Osteoblast (primary cell): ENCODE measurements at regions not wholly inside any gene's neighbourhood (a gene's known extent, or its start where the extent isn't known, plus 50 kb on each side); places are given as distances from the start of the nearest gene placed in this dataset.
A peak's percentile ranks its signal among the peaks of the same experiment; 100 is the strongest.

Source experiments
- DNase-seq: peaks from one replicate; pipeline ENCODE4 v3.0.0; 2011; ENCODE audit warnings: low spot score, mixed read lengths; ENCODE audit not compliant: insufficient read length; ENCODE audit errors: missing footprints
- H2AFZ ChIP-seq: 2 replicates; pipeline ENCODE4 v1.6.0; 2011; ENCODE audit warnings: mild to moderate bottlenecking, low read length
- H3K27ac ChIP-seq: 2 replicates; pipeline ENCODE4 v1.5.1; 2011; ENCODE audit warnings: mild to moderate bottlenecking, low read depth, low read length, moderate library complexity
- H3K27me3 ChIP-seq: 2 replicates; pipeline ENCODE4 v1.6.0; 2012; ENCODE audit warnings: mild to moderate bottlenecking, control low read depth, inconsistent platforms, low read length, moderate library complexity; ENCODE audit not compliant: insufficient read depth
- H3K36me3 ChIP-seq: 2 replicates; pipeline ENCODE4 v1.5.1; 2011; ENCODE audit warnings: mild to moderate bottlenecking, low read length, control low read depth, moderate library complexity; ENCODE audit not compliant: insufficient read depth
- H3K4me1 ChIP-seq: 2 replicates; pipeline ENCODE4 v1.5.1; 2011; ENCODE audit warnings: mild to moderate bottlenecking, low read length, control low read depth, moderate library complexity; ENCODE audit not compliant: insufficient read depth
- H3K4me2 ChIP-seq: 2 replicates; pipeline ENCODE4 v1.6.0; 2011; ENCODE audit warnings: mild to moderate bottlenecking, low read length; ENCODE audit not compliant: insufficient read depth
- H3K4me3 ChIP-seq: fragments of 200-600 bp; sonication (generic); 3 replicates; pipeline ENCODE4 v1.5.1; 2012; ENCODE audit warnings: mild to moderate bottlenecking, low read length, inconsistent platforms; ENCODE audit not compliant: insufficient read depth
- H3K79me2 ChIP-seq: 2 replicates; pipeline ENCODE4 v1.6.0; 2012; ENCODE audit warnings: mild to moderate bottlenecking, low read length, control low read depth, inconsistent platforms; ENCODE audit not compliant: insufficient read depth
- H3K9me3 ChIP-seq: 2 replicates; pipeline ENCODE4 v1.5.1; 2011; ENCODE audit warnings: low read depth, low read length, control low read depth
- H4K20me1 ChIP-seq: 2 replicates; pipeline ENCODE4 v1.6.0; 2012; ENCODE audit warnings: mild to moderate bottlenecking, low read length, control low read depth; ENCODE audit not compliant: insufficient read depth
- TF ChIP-seq, protein P1 (sequence below): IDR thresholded peaks from 2 replicates; pipeline ENCODE4 v1.5.1; 2011; ENCODE audit warnings: mild to moderate bottlenecking, low read depth, low read length, moderate library complexity; ENCODE audit errors: extremely low read depth

- Histone ChIP-seq H3K4me1 (peaks cover 17% of the 10 kb centered on the region), H3K9me3 (no peaks in the 10 kb centered on the region), H2AFZ (no peak overlapping the region), H4K20me1 (no peaks in the 10 kb centered on the region), H3K27me3 (no peaks in the 10 kb centered on the region), H3K79me2 (no peaks in the 10 kb centered on the region), H3K4me2 (no peak overlapping the region), H3K27ac (no peak overlapping the region), H3K36me3 (no peaks in the 10 kb centered on the region), H3K4me3 (no peak overlapping the region)
- TF ChIP-seq, protein P1, sequence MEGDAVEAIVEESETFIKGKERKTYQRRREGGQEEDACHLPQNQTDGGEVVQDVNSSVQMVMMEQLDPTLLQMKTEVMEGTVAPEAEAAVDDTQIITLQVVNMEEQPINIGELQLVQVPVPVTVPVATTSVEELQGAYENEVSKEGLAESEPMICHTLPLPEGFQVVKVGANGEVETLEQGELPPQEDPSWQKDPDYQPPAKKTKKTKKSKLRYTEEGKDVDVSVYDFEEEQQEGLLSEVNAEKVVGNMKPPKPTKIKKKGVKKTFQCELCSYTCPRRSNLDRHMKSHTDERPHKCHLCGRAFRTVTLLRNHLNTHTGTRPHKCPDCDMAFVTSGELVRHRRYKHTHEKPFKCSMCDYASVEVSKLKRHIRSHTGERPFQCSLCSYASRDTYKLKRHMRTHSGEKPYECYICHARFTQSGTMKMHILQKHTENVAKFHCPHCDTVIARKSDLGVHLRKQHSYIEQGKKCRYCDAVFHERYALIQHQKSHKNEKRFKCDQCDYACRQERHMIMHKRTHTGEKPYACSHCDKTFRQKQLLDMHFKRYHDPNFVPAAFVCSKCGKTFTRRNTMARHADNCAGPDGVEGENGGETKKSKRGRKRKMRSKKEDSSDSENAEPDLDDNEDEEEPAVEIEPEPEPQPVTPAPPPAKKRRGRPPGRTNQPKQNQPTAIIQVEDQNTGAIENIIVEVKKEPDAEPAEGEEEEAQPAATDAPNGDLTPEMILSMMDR: no peak
- no peak for DNase-seq
Observed at GRCh38 chr5:81820863-81821262, 70.0 kb upstream of the SSBP2 start.

GRCh38 chr5:81820318-81820636, 69.4 kb upstream of the SSBP2 start:
- Histone ChIP-seq H3K79me2 (no peaks in the 10 kb centered on the region), H4K20me1 (no peaks in the 10 kb centered on the region), H2AFZ (no peak overlapping the region), H3K36me3 (no peaks in the 10 kb centered on the region), H3K4me1 (peaks cover 12% of the 10 kb centered on the region), H3K4me2 (no peak overlapping the region), H3K9me3 (no peaks in the 10 kb centered on the region), H3K27ac (no peak overlapping the region), H3K4me3 (no peak overlapping the region), H3K27me3 (no peaks in the 10 kb centered on the region)
- TF ChIP-seq, protein P1: no peak
- no peak for DNase-seq

- Histone ChIP-seq H3K4me2 (no peak overlapping the region), H3K4me3 (no peak overlapping the region), H3K36me3 (no peaks in the 10 kb centered on the region), H3K27me3 (no peaks in the 10 kb centered on the region), H3K79me2 (no peaks in the 10 kb centered on the region), H4K20me1 (no peaks in the 10 kb centered on the region), H2AFZ (peak overlapping the region; percentile 44), H3K9me3 (no peaks in the 10 kb centered on the region), H3K27ac (no peak overlapping the region), H3K4me1 (peaks cover 7% of the 10 kb centered on the region)
- peak; percentile 88 for DNase-seq
- TF ChIP-seq, protein P1: no peak
Observed at GRCh38 chr5:81819556-81820317, 68.8 kb upstream of the SSBP2 start.

DNA sequence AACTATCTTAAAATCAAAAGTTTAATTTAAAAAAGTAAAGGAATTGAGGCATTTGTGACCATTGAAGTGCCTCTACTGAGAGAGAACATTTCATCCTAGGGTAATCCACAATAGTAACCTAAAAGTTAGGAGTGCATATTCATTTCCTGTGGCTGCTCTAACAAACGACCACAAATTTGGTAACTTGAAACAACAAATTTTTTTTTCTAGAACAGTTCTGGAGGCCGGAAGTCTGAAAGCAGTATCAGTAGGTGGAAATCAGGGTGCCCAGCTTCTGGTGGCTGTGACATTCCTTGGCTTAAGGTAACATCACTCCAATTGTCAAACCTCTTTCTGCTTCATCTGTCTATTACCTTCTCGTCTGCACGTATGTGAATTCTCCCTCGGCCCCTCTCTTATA, 67.1 kb upstream of the SSBP2 start:
- peaks cover 5% of the 10 kb centered on the region for H3K4me1 ChIP-seq
- no peak overlapping the region for H3K27ac ChIP-seq
- no peak for DNase-seq
- H3K27me3 ChIP-seq: no peaks in the 10 kb centered on the region
- no peaks in the 10 kb centered on the region for H4K20me1 ChIP-seq
- no peak overlapping the region for H3K4me2 ChIP-seq
- no peaks in the 10 kb centered on the region for H3K36me3 ChIP-seq
- H3K4me3 ChIP-seq: no peak overlapping the region
- no peaks in the 10 kb centered on the region for H3K9me3 ChIP-seq
- H3K79me2 ChIP-seq: no peaks in the 10 kb centered on the region
- TF ChIP-seq, protein P1: no peak
- no peak overlapping the region for H2AFZ ChIP-seq
